MM.1S (cell line): ENCODE measurements at regions not wholly inside any gene's neighbourhood (a gene's known extent, or its start where the extent isn't known, plus 50 kb on each side); places are given as distances from the start of the nearest gene placed in this dataset.

Experiments
- CTCF ChIP-seq: fragments of 300-600 bp; sonication (generic); IDR thresholded peaks from 2 replicates; pipeline ENCODE4 v1.5.1; 2016; ENCODE audit warnings: antibody characterized with exemption, low read length, mixed read lengths
- EZH2phosphoT487 ChIP-seq: fragments of 300-600 bp; sonication (generic); IDR thresholded peaks from 2 replicates; pipeline ENCODE4 v1.6.1; 2018; ENCODE audit warnings: antibody characterized with exemption, low read length

GRCh38 chr20:39605908-39606307 is 643.8 kb downstream of the DHX35 start:
- TF ChIP-seq CTCF (no peak), EZH2phosphoT487 (no peak)
